ENCODE measurements at regions not wholly inside any gene's neighbourhood (a gene's known extent, or its start where the extent isn't known, plus 50 kb on each side); places are given as distances from the start of the nearest gene placed in this dataset.

DNA sequence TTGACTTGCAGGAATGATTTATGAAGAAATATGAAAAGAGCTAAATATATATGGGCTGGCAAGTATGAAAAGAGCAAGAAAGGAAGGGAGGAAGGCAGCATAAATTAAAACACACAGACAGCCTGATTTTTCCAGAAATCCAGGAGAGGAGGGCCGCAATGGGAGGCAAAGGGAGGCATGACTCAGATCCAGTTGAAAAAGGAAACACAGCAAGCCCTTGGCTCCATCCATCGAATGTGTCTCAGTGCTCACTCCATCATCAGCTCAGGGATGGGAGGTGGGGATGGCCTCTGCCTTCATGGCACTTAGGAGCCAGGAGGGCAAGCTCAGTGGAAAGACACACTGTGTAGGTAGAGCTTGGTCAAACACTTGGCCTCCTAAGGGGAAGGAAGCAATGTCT is 75.7 kb upstream of the PDZD8 start:
- DNase-seq (ENCODE audit: unreplicated experiment), result no peak
- H3K36me3 Mint-ChIP-seq (ENCODE audit: insufficient read depth, unreplicated experiment), result no peaks in the 10 kb centered on the region
- H3K27ac Mint-ChIP-seq (ENCODE audit: low read depth, unreplicated experiment), result no peak overlapping the region
- no peaks in the 10 kb centered on the region for H3K9me3 Mint-ChIP-seq (ENCODE audit: unreplicated experiment)
- ChIA-PET POLR2A (interaction anchor here (1.4 to 2.9 kb wide), 4 partner anchors 9 to 11 kb away, joined by 5 to 17 read pairs (median 6); no protein-coding TSS in a partner anchor), CTCF (interaction anchor here (0.7 to 2.9 kb wide), 6 partner anchors 8 to 760 kb away, joined by 3 to 27 read pairs (median 4); no protein-coding TSS in a partner anchor)
- H3K4me3 Mint-ChIP-seq (ENCODE audit: unreplicated experiment), result no peak overlapping the region
- intact Hi-C loops (cut with micrococcal nuclease), result no loop called here
- H3K4me1 Mint-ChIP-seq (ENCODE audit: insufficient read depth, unreplicated experiment), result peaks cover 6% of the 10 kb centered on the region
- BruUV-seq (replicated peaks), result no TSS peak
- TF ChIP-seq, protein P1, sequence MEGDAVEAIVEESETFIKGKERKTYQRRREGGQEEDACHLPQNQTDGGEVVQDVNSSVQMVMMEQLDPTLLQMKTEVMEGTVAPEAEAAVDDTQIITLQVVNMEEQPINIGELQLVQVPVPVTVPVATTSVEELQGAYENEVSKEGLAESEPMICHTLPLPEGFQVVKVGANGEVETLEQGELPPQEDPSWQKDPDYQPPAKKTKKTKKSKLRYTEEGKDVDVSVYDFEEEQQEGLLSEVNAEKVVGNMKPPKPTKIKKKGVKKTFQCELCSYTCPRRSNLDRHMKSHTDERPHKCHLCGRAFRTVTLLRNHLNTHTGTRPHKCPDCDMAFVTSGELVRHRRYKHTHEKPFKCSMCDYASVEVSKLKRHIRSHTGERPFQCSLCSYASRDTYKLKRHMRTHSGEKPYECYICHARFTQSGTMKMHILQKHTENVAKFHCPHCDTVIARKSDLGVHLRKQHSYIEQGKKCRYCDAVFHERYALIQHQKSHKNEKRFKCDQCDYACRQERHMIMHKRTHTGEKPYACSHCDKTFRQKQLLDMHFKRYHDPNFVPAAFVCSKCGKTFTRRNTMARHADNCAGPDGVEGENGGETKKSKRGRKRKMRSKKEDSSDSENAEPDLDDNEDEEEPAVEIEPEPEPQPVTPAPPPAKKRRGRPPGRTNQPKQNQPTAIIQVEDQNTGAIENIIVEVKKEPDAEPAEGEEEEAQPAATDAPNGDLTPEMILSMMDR (IDR thresholded peaks at IDR 0.05; ENCODE audit: unreplicated experiment), result no peak
- H3K27me3 Mint-ChIP-seq (ENCODE audit: insufficient read depth, unreplicated experiment), result no peaks in the 10 kb centered on the region

DNA sequence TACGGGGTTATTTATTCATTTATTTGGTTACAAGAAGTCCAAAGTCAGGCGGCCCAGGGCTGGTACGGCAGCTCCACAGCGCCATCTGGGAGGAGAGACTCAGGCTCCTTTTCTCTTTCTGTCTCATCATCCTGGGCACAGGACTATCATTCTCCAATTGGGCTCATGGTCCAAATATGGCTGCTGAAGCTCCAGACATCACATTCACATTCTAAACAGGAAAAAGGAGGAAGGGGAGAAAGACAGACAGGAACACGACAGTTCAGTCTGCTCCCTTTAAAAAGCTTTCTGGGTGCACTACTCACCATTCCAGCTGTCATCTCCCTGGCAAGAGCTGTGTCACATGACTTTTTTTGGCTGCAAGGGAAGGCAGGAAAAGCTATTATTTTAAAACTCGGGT is 74.4 kb upstream of the PDZD8 start:
- Mint-ChIP-seq H3K27ac (ENCODE audit: low read depth, unreplicated experiment) (no peak overlapping the region), H3K9me3 (ENCODE audit: unreplicated experiment) (no peaks in the 10 kb centered on the region), H3K4me1 (ENCODE audit: insufficient read depth, unreplicated experiment) (peaks cover 6% of the 10 kb centered on the region), H3K4me3 (ENCODE audit: unreplicated experiment) (no peak overlapping the region), H3K36me3 (ENCODE audit: insufficient read depth, unreplicated experiment) (no peaks in the 10 kb centered on the region), H3K27me3 (ENCODE audit: insufficient read depth, unreplicated experiment) (no peaks in the 10 kb centered on the region)
- TF ChIP-seq, protein P1 (IDR thresholded peaks at IDR 0.05; ENCODE audit: unreplicated experiment), result no peak
- ChIA-PET CTCF (interaction anchor here (0.7 to 1.3 kb wide), 3 partner anchors 13 to 765 kb away, joined by 3 to 7 read pairs (median 6); no protein-coding TSS in a partner anchor), POLR2A (interaction anchor here (0.6 to 2.0 kb wide), 5 partner anchors 11 to 1052 kb away, joined by 3 to 6 read pairs (median 4); no protein-coding TSS in a partner anchor)
- no TSS peak for BruUV-seq (replicated peaks)
- intact Hi-C loops (cut with micrococcal nuclease), result no loop called here
- DNase-seq (ENCODE audit: unreplicated experiment), result no peak

DNA sequence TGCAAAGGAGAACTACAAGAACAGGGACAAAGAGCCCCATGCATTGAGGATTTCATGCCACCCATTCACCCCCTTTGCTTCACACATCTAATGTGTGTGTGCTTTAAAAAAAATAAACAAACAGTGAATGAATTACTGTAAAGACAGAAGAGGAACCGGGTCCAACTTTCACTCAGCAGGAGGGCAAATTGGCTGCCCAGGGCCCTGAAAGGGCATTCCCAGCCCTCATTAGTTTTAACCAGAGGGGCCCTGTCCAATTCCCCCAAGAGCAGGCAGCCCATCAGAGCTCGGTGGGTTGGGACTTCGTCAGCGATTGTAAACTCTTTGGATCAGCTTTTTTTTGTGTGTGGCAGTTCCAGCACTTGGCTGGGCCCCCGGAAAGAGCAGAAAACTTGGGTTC is 73.6 kb upstream of the PDZD8 start:
- no peak for DNase-seq (ENCODE audit: unreplicated experiment)
- Mint-ChIP-seq H3K4me3 (ENCODE audit: unreplicated experiment) (no peak overlapping the region), H3K36me3 (ENCODE audit: insufficient read depth, unreplicated experiment) (no peaks in the 10 kb centered on the region), H3K9me3 (ENCODE audit: unreplicated experiment) (no peaks in the 10 kb centered on the region), H3K27ac (ENCODE audit: low read depth, unreplicated experiment) (no peak overlapping the region), H3K4me1 (ENCODE audit: insufficient read depth, unreplicated experiment) (no peaks in the 10 kb centered on the region), H3K27me3 (ENCODE audit: insufficient read depth, unreplicated experiment) (no peaks in the 10 kb centered on the region)
- CTCF ChIA-PET, result interaction anchor here (0.6 to 1.0 kb wide), 3 partner anchors 29 to 766 kb away, joined by 3 to 4 read pairs (median 4); no protein-coding TSS in a partner anchor
- TF ChIP-seq, protein P1 (IDR thresholded peaks at IDR 0.05; ENCODE audit: unreplicated experiment), result no peak
- POLR2A ChIA-PET, result interaction anchor here (1.6 to 2.0 kb wide), 2 partner anchors 10 to 13 kb away, joined by 4 to 6 read pairs; no protein-coding TSS in a partner anchor
- no TSS peak for BruUV-seq (replicated peaks)
- intact Hi-C loops (cut with micrococcal nuclease), result no loop called here

DNA sequence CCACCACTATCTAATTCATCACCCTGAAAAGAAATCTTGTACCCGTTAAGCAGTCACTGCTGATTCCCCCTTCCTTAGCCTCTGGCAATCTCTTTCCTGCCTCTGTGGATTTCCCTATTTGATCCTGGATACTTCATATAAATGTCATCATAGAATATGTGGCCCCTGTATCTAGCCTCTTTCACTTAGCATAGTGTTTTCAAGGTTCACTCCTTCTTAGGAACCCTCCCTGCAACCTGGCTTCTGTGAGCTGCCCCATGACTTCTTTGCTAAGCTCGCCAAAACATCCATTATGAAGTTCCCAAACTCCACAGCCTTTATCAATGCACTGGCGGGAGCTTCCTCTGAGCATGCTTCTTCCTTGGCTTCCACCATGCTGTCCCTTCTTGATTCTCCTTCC is 70.8 kb upstream of the PDZD8 start:
- intact Hi-C loops (cut with micrococcal nuclease), result no loop called here
- TF ChIP-seq, protein P1 (IDR thresholded peaks at IDR 0.05; ENCODE audit: unreplicated experiment), result no peak
- H3K9me3 Mint-ChIP-seq (ENCODE audit: unreplicated experiment), result no peaks in the 10 kb centered on the region
- POLR2A ChIA-PET, result no interaction called here
- BruUV-seq (replicated peaks), result no TSS peak
- CTCF ChIA-PET, result interaction anchor here (0.7 to 1.0 kb wide), 5 partner anchors 11 to 1998 kb away, joined by 3 to 4 read pairs (median 4); no protein-coding TSS in a partner anchor
- no peak for DNase-seq (ENCODE audit: unreplicated experiment)
- H3K27ac Mint-ChIP-seq (ENCODE audit: low read depth, unreplicated experiment), result no peak overlapping the region
- no peak overlapping the region for H3K4me3 Mint-ChIP-seq (ENCODE audit: unreplicated experiment)
- peaks cover 20% of the 10 kb centered on the region for H3K4me1 Mint-ChIP-seq (ENCODE audit: insufficient read depth, unreplicated experiment)
- no peaks in the 10 kb centered on the region for H3K27me3 Mint-ChIP-seq (ENCODE audit: insufficient read depth, unreplicated experiment)
- no peaks in the 10 kb centered on the region for H3K36me3 Mint-ChIP-seq (ENCODE audit: insufficient read depth, unreplicated experiment)

All from MCF 10A (cell line).